NCI-H526 (cell line): ENCODE measurements at regions not wholly inside any gene's neighbourhood (a gene's known extent, or its start where the extent isn't known, plus 50 kb on each side); places are given as distances from the start of the nearest gene placed in this dataset.
A peak's percentile ranks its signal among the peaks of the same experiment; 100 is the strongest.
"Not testable (repeated sequence)": the region's sequence is repeated elsewhere in the genome, so short reads cannot be mapped to it uniquely, and the experiment has no call there.

Experiments
- DNase-seq, 2 experiments: peaks; one replicate each; lab custom pipeline; 2025; lab: John Stamatoyannopoulos, UW

DNA sequence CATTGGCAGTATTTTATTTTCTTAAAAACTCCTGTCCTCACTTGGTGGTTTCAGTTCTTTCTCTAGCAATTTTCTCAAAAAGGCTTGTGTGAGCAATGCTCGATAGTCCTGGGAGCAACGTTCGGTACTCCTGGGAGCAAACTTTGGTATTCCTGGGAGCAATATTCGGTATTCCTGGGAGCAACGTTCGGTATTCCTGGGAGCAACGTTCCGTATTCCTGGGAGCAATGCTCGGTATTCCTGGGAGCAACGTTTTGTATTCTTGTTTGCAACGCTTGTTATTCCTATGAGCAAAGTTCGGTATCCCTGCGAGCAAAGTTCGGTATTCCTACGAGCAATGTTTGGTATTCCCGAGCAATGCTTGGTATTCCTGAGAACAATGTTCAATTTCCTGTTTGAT is 362.0 kb upstream of the ADARB2 start:
- no peak for DNase-seq

DNA sequence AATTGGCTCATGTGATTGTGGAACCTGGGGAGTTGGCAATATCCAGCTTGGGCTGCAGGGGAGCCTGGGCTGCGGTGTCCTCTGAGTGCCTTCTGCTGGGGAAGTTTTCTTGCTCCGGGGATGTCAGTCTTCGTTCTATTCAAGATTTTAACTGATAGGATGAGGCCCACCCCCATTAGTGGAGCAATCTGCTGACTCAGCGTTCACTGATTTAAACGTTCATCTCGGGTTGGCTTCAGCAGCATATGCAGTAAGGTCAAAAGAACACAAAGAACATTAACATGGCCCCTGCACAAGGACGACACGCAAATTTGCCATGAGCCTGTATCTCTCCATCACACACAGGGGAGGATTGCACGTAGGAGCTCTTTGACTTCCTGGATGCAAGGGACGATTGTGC is 360.6 kb upstream of the ADARB2 start:
- DNase-seq = no peak

DNA sequence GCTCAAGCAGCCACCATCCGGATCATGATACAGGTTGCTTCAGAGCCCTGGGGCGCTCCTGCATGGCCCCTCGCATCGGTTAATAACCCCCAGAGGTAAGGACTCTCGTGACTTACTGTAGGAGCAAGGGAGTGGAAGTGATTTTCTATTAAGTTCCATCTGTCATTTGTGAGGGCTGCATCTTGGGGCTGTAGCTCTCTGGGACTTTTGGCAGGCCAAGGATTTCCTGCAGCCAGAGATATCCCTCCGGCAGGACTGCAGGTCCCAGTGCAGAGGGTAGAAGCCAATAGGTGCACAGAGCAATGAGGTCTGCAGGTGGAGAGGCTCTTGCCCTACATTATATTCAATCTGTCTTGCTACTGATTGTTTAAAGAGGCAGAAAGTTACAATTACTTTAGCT is 356.8 kb upstream of the ADARB2 start:
- DNase-seq = no peak

DNA sequence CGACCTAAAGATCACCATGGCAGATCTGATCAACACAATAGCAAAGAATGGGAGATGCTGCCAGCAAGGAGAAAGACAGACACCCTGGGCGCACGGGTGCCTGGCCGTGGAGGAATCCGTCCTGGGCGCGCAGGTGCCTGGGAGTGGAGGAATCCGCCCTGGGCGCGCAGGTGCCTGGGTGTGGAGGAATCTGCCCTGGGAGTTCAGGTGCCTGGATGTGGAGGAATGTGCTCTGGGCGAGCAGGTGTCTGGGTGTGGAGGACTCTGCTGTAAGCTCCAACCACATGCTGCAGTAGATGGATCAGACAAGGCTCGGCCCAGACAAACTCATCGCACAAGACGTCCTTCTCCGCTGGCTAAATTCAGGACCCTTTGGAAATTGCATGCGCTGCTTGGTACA is 346.3 kb upstream of the ADARB2 start:
- DNase-seq = peak in 1 of 2 experiments; percentile 1

DNA sequence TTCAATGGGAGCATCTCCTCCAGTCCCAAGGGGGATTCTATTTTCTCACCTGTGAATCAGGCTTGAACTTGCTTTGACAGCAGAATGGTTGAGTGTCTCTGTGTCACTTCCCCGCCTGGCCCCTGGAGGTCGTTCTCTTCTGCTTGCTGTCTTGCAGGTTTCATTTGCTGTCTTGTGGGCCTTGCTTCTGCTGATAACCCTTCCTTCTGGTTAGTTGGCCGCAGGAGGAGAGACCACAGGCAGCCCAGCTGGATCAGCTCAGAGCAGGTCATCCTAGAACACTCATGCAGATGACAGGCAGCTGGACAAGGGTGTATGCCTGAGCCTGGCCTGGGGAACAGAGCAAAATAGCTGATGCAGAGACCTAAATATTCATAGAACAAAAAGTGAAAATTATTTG is 344.2 kb upstream of the ADARB2 start:
- DNase-seq = peak in 1 of 2 experiments; percentile 9

DNA sequence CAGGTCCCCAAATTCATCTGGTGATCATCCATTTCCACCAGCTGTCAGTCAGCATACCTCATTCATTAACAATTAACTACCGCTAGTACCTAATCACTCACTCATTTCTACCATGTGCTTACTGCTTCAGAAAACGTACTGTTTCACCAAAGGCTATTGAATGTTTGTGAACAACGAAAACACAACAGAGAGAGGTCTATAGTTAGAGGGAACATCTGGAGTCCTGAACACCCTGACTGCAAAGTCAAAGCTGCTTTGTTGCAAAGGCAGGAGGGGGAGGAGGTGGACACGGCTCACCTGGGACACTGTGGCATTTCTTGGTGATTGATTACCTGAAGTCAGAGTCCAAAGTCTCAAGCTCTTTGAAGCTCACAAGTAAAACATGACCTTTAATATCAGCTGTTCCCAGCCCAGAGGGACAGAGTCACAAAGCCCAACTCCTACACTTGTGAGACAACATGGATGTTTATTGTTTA is 342.3 kb upstream of the ADARB2 start:
- DNase-seq = no peak

DNA sequence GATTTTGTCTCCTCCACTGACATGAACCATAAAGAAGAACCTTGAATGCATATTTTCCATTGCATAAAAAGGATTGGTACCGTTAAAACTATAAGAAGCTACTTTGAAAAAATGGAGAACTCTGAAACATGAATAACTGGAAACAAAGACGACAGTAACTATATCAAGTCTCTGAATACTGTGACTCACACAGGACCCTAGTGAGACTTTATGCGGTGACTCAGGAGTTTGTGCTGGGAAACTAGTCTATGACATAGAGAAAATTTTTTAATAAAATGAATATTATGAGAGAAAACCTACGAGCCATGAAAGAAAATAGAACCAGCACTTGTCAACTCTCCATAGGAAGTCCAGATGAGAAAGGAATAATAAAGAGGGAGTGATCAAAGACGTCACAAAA is 339.9 kb upstream of the ADARB2 start:
- DNase-seq = no peak

DNA sequence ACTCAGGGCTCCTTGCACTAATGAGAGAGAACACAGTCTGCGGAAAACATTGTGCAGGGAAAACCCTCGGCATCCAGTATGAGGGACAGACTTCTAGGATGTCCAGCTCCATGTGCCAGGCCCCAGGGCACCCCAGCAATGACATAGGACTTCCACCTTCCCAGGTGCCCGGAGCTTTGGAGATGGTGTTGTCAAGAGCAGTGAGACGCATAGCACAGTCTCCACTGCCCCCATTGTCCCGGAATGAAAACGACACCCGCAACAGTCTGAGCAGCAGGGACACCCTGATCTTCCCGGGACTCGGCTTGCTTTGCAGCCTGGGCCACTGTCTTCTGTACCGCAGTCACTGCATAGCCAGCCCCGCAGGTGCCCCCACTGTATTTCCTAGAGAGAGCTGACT is 339.2 kb upstream of the ADARB2 start:
- no peak for DNase-seq

DNA sequence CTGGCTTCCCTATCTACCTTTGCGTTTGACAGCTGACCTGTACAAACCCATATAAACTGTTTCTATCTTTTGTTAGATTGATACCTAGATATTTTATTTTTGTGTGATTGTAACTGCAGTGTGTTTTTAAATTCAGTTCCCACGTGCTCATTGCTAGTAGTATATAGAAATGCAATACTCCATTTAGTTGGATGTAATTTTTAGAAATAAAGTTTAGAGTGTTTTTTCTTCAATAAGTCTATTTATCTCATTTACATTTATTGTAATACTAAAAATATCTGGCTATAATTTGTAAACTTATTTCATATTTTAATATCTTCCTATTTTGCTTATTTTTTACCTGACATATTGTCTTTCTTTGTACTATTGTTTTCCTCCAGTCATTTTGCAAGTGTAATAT is 329.7 kb upstream of the ADARB2 start:
- no peak for DNase-seq

DNA sequence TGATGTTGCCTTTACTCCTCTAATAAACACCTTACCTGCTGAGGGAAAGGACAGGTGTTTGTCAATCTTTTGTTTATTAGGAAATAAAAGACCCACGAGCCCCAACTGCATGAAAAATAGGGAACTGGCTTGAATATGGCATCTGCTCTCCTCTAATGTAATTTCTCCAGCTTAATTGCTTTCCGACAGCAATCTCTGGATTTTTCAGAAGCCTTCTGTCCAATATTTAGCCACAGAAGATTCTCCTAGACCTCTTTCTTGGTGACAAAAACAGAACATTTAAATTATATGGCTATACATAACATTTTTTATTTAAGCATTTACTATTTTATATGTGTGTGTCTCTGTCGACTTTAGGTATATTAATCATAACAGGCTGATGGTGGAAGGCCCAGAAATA is 317.4 kb upstream of the ADARB2 start:
- no peak for DNase-seq

DNA sequence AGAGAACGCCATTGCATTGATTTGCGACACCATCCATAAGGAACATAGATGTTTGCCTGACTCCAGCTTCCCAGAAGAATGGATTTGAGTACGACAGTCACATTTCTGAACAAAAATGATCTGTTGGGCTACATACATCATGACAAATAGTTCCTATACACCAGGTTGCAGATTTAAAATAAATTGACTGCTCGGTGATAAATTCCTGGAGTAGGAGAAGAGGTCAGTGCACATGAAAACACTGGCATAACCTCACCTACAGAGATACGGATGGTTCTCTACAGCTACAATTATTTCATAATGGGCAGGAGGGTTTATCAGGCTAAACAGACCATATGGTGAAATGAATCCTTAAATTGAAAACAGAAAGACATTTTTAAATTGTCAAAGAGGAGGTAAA is 316.5 kb upstream of the ADARB2 start:
- DNase-seq = no peak

DNA sequence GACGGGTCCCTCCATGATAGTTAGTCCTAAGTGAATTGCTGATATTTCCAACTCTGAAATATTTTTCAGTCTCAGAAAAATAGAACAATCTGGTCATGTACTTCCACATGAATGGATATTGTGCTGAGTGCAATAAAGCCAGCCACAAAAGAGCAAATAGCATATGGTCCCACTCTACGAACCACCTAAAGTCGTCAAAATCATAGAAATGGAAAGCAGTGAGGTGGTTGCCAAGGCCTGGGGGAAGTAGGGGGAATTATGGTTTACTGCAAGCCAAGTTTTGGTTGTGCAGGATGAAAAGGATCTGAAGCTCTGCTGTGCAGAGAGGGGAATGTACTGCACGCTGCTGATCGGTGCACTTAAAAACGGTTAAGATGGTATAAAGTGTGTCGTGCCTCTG is 313.8 kb upstream of the ADARB2 start:
- no peak for DNase-seq

DNA sequence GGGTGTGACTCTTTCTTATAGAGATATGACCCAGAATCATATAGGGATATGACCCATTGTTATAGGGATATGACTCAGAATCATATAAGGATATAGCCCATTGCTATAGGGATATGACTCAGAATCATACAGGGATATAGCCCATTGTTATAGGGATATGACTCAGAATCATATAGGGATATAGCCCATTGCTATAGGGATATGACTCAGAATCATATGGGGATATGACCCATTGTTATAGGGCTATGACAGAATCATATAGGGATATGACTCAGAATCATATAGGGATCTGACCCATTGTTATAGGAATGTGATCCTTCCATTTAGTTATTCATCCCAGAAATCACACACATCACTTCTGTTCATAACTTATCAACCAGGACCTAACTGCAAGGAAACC is 312.2 kb upstream of the ADARB2 start:
- no peak for DNase-seq

DNA sequence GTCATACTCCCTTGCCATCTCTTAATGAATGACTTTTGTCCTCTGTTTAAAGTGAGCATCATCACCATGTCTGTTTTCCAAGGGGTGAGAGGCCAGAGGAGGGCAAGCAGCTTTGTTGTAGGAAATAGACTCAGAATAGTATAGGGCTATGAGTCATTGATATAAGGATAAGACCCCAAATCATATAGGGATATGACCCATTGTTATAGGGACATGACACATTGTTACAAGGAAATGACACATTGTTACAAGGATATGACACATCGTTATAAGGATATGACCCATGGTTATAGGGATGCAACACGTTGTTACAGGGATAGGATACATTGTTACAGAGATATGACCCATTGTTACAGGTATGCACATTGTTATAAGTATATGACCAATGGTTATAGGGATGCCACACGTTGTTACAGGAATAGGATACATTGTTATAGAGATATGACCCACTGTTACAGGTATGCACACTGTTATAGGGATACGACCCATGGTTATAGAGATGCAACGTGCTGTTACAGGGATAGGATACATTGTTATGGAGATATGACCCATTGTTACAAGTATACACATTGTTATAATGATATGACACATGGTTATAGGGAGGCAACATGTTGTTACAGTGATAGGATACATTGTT is 311.1 kb upstream of the ADARB2 start:
- no peak for DNase-seq

DNA sequence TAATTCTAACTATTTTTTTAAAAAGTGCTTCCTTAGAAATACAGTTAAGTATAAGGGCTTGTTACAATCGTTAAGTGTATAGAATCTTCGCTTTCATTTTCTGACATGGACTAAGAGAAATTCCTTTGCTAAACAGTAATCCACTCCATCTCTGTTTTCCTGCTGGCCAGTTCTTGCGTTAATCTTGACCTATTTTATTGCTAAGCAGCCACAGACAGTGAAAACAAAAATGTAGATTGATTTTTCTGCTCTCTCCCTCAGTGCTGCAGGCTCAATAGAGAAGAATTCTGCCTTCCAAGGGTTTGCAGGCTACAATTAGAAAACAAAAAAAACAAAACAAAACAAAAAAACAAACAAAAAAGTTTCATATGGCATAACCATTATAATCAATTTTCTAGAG is 310.4 kb upstream of the ADARB2 start:
- DNase-seq = no peak

DNA sequence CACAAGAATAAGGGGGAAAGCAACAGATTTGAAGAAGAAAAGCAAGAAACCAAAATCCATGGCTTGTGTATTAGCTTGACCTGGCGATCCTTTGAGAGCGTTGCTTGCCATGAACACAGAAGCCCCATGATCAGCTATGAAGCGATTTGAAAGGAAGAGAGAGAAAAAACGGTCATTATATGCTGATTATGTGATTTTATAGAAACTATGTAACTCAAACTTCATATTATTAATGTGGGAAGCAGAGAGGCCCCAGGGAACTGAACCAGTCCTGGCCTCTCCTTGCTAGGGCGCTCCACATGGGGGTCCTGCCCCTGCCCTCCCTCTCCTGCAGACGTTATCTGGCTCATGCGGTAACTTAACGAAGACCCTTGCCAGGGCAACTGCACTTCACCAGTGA is 306.1 kb upstream of the ADARB2 start:
- DNase-seq = no peak

DNA sequence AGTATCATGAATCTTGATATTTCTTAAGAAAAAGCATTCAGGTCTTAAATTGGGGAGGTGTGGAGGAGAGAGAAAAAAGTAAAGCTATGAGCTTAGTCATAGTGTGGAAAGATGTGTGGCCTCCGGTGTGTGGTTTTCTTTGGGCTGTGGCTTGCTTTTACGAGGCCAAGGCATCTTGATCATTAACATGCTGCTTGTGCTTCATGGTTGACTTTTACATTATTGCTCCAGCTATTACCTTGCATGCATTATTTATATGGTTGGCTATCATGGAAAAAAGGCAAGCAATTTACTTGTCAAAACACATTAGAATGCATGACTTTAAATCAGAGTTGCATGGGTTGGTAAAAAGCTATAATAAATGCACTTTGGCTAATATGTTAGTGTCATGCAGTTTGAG is 300.7 kb upstream of the ADARB2 start:
- DNase-seq = no peak

DNA sequence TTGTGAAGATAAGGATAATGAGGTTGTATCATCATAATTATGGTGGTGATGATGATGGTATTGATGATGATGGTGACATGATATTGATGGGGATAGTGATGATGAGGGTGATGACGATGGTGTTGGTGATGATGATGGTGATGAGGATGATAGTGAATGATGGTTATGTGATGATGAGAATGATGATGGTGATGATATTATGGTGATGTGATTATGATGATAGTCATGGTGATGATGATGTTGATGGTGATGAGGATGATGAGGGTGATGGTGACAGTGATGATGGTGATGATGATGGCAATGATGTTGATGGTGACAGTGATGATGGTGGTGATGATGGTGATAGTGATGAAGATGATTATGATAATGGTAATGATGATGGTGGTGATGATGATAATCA is 299.9 kb upstream of the ADARB2 start:
- no peak for DNase-seq

DNA sequence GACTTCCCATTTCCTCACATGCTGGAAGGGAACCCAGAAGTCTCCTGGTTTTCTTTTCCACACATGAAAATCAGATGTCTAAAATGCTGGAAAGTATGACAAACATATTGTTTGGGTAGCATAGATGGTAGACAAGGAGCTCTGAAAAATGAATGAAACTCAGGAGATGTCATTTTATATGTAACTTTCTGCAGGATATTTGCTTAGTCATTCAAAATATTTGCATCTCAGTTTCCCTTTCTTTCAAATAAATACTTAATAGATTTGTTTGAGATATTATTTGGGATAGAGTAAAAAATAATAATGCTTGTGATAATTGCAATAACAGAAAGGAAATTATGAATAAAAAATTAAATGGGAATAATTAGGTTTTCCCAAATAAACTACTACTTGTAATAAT is 298.9 kb upstream of the ADARB2 start:
- DNase-seq = no peak

DNA sequence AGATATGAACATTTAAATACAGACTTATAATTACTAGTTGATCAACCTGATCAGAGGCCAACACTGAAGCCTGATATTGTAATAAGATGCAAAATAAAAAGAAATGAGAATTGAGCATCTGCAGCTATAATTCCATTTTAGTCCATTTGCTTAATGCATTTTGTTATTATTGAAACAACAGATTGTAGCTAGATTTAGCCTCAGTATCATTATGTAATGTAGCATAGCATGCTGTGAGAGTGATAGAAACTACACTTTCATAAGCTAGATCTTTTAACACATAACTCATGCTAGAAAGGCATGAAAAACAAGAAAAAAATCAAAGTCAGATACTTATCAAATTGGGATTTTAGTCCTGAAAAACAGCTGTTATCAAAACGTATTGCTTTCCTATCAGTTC is 292.7 kb upstream of the ADARB2 start:
- no peak for DNase-seq

DNA sequence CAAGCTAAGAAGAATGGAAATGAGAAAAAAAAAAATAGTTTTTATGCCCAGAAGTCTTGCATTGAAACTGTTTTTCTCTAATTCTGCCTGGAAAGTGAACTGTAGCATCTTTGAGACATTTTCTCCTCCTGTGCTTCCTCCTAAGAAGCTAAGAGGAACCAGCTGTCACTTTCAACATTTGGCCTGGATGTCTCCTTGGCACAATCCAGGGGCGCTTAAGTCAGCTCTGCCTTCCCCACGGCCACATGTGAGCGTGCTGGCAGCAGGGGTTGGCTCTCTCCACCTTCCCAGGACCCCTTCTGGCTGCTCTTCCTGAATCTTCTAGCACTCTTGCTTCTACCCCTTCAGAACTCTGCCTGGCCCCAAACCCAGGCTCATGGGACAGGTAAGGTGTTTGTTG is 289.6 kb upstream of the ADARB2 start:
- no peak for DNase-seq

DNA sequence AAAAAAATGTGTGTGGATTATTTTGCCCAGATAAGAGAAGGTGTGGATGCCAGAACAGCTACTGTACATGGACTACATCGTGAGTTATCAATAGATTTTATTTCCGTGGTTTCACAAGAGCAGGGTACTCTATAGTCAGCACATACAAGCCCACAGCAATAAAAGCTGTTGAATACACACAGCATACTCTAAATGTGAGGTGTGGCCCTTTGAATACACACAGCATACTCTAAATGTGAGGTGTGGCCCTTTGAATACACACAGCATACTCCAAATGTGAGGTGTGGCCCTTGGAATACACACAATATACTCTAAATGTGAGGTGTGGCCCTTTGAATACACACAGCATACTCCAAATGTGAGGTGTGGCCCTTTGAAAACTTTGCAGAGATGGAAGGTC is 287.4 kb upstream of the ADARB2 start:
- DNase-seq = not testable (repeated sequence)

DNA sequence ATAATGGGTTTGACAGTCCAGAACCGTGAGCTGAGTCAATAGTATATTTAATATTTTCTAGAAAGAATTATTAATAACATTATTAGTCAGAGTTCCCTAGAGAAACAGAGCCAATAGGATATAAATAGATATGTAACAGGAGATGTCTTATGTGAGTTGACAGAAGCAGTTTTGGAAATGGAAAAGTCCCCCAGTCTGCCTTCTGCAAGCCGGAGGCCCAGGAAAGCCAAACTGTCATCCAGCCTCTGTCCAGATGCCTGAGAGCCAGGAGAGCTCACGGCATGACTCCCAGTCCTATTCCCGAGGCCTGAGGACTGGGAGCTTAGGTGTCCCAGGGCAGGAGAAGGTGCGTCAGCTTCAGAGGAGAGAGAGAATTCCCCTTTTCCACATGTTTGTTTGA is 286.4 kb upstream of the ADARB2 start:
- no peak for DNase-seq

DNA sequence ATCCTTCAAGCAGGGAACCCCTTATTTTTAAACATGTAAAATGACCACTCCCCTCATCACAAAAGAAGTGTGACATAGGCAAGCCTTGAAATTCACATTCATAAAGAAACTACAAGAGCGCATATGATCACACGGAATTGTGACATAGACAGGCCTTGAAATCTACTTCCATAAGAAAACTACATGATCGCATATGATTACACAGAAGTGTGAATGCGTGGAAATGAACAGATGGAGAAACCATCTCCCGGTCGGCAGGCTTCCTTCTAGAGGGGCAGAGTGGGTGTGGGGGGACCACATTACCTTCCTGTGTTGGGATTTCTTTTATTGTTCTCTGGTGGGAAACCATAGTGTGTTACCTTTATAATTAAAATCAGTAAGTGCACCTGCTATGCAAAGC is 285.1 kb upstream of the ADARB2 start:
- DNase-seq = no peak

DNA sequence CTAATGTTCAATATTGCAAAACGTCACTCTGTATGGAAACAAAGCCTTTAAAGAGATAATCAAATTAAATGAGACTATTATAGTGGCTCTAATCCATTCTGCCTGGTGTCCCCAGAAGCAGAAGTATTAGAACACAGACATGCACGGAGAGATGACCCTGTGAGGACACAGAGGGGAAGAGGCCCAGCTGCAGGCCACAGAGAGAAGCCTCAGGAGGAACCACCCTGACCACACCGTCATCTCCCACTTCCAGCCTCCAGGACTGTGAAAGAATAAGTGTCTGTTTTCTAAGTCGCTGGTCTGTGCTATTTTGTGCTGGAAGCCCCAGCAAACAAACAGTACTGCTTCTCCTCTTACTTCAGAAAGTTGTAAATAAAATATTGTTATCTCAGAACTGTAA is 283.5 kb upstream of the ADARB2 start:
- DNase-seq = no peak
